GM12892 (cell line): ENCODE measurements at regions not wholly inside any gene's neighbourhood (a gene's known extent, or its start where the extent isn't known, plus 50 kb on each side); places are given as distances from the start of the nearest gene placed in this dataset.

ENCODE experiments used
- POLR2A ChIP-seq: IDR thresholded peaks from 2 replicates; pipeline ENCODE4 v1.6.1; 2011; ENCODE audit warnings: low read depth, low read length, control low read depth
- POLR2AphosphoS5 ChIP-seq: IDR thresholded peaks from 2 replicates; pipeline ENCODE4 v1.6.1; 2011; ENCODE audit warnings: low read depth, low read length, control low read depth
- TAF1 ChIP-seq: IDR thresholded peaks from 2 replicates; pipeline ENCODE4 v1.6.1; 2011; ENCODE audit warnings: low read depth, mild to moderate bottlenecking, control low read depth, low read length, borderline replicate concordance

DNA sequence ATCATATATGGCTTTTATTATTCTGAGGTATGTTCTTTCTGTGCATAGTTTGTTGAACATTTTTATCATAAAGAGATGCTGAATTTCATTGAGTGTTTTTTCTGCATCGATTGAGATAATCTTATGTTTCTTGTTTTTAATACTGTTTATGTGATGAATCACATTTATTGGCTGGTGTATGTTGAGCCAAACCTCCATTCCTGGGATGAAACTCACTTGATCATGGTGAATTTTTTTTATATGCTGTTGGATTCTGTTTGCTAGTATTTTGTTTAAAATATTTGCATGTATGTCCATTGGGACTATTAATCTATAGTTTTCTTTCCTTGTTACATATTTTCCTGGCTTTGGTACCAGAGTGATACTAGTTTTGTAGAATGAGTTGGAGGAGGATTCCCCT lies 500.2 kb downstream of the CDH11 start:
- TF ChIP-seq POLR2A: no peak
- no peak for TF ChIP-seq POLR2AphosphoS5
- TF ChIP-seq TAF1: no peak
